Heart right ventricle (tissue), 16 donors: ENCODE measurements at regions not wholly inside any gene's neighbourhood (a gene's known extent, or its start where the extent isn't known, plus 50 kb on each side); places are given as distances from the start of the nearest gene placed in this dataset.

Experiments used
- ATAC-seq, 8 donors: fragments of 200-7000 bp; cut with Tn5 transposase; one replicate each; pipeline ENCODE4 v1.9.1; 2020; ENCODE audit warnings: mild to moderate bottlenecking in 8 of 8, moderate library complexity in 8 of 8, moderate number of reproducible peaks in 1 of 8
- DNase-seq, 2 donors: peaks; one replicate each; pipeline ENCODE4 v3.0.0-alpha.2; 2020
- H3K27ac ChIP-seq, 10 donors: fragments of 200-600 bp; sonication (generic) in 2 of 10; one replicate each; pipeline versions ENCODE4 v1.5.0 to v1.8.0; 2020 to 2022; ENCODE audit warnings: mild to moderate bottlenecking in 3 of 10
- H3K27me3 ChIP-seq, 7 donors: fragments of 200-600 bp; one replicate each; pipeline ENCODE4 v1.8.0; 2021 to 2022; ENCODE audit warnings: mild to moderate bottlenecking in 2 of 7
- H3K36me3 ChIP-seq, 9 donors: fragments of 200-600 bp; sonication (generic) in 1 of 9; one replicate each; pipeline versions ENCODE4 v1.5.0 to v1.8.0; 2020 to 2022; ENCODE audit warnings: mild to moderate bottlenecking in 2 of 9
- H3K4me1 ChIP-seq, 9 donors: fragments of 200-600 bp; sonication (generic) in 1 of 9; one replicate each; pipeline versions ENCODE4 v1.5.0 to v1.8.0; 2020 to 2022; ENCODE audit warnings: mild to moderate bottlenecking in 4 of 9
- H3K4me3 ChIP-seq, 10 donors: fragments of 200-600 bp; sonication (generic) in 2 of 10; one replicate each; pipeline versions ENCODE4 v1.5.0 to v1.8.0; 2020 to 2022; ENCODE audit warnings: mild to moderate bottlenecking in 7 of 10, moderate library complexity in 2 of 10
- H3K9me3 ChIP-seq, 11 donors: fragments of 200-600 bp in 10 of 11; sonication (generic) in 2 of 11; one replicate each; pipeline versions ENCODE4 v1.5.0 to v1.8.0; 2013 to 2022; ENCODE audit warnings: mild to moderate bottlenecking in 2 of 11, control low read depth in 1 of 11, moderate library complexity in 1 of 11
- CTCF ChIP-seq, 9 donors: fragments of 200-600 bp; sonication (generic) in 2 of 9; IDR thresholded peaks; one replicate each; pipeline versions ENCODE4 v1.5.0 to v1.8.0; 2021 to 2022; ENCODE audit warnings: antibody characterized with exemption in 9 of 9, mild to moderate bottlenecking in 5 of 9, moderate library complexity in 1 of 9
- WGBS, 2 donors: extraction: QIAGEN DNeasy Blood & Tissue Kit; methylation state at CpG; one replicate each; pipeline ENCODE4 v1.1.7; 2013; ENCODE audit warnings: inconsistent platforms in 1 of 2; 5-methylcytosine and 5-hydroxymethylcytosine counted together
- intact Hi-C, 10 donors: fragments of 100-400 bp; cut with DNase I; formaldehyde crosslinking; loops; one replicate each; pipeline versions ENCODE4 v1.11.1 to v1.14.2; 2022
- donor health status: Arrhythmogenic right ventricular cardiomyopathy.
- donor health status: ischemic (EF 13 %, LVEDD 7.1; RV severe dilation, severe dysfunction).
- donor health status: healthy with polysubstance abuse.
- donor health status: DM: no; HTN: yes; CAD: no.
- donor health status: DM: no; HTN: no; CAD: no.
- donor health status: ischemic (EF 25% LVEDD 6.9; RV normal size, moderate dysfunction).
- donor health status: ischemic (EF 25% LVEDD 5.7; RV mildly dilated, moderate dysfunction).
- donor health status: healthy.
- donor health status: DM: yes; HTN: yes; CAD: no.
- donor health status: Ischemic cardiomyopathy.
- donor health status: ischemic (EF 35%, LVEDD 5.7; RV mildly dilated, moderate dysfunction).
- donor health status: nonischemic (EF 11% LVEDD 7.7; RV severe dilation, severe dysfunction).
- donor health status: DM: yes; HTN: yes; CAD: no.
- donor health status: PGD.
- donor health status: ischemic (EF 29% LVEDD 5.4; RV normal size, mild dysfunction).
- donor health status: nonischemic (EF 23%, LVEDD 6.1; RV moderate dilation, normal function).

- H3K4me1 ChIP-seq, result peaks cover 0 to 23% (median 13%) of the 10 kb centered on the region in 9 donors
- H3K9me3 ChIP-seq, result no peaks in the 10 kb centered on the region
- H3K27ac ChIP-seq, result no peak overlapping the region
- no peak overlapping the region for H3K4me3 ChIP-seq
- no peak for TF ChIP-seq CTCF (IDR thresholded peaks at IDR 0.05)
- ATAC-seq, result no peak
- 73 to 79% methylated on average over 1 of the region's 1 CpG for WGBS, 2 donors
- H3K36me3 ChIP-seq, result no peaks in the 10 kb centered on the region
- intact Hi-C loops, result no loop called here
- H3K27me3 ChIP-seq, result no peaks in the 10 kb centered on the region
- DNase-seq, result no peak
Observed at GRCh38 chr5:124285733-124286132, 460.7 kb downstream of the ZNF608 start.

GRCh38 chr5:124285071-124285470 is 461.4 kb downstream of the ZNF608 start:
- TF ChIP-seq CTCF (IDR thresholded peaks at IDR 0.05), result no peak
- no peak for ATAC-seq
- Histone ChIP-seq H3K36me3 (no peaks in the 10 kb centered on the region), H3K4me1 (peaks cover 0 to 23% (median 13%) of the 10 kb centered on the region in 9 donors), H3K4me3 (no peak overlapping the region), H3K27ac (no peak overlapping the region), H3K27me3 (no peaks in the 10 kb centered on the region), H3K9me3 (no peaks in the 10 kb centered on the region)
- 60 to 66% methylated on average over 4 of the region's 4 CpGs for WGBS, 2 donors
- intact Hi-C loops, result no loop called here
- no peak for DNase-seq

GRCh38 chr5:124283031-124283430 is 463.4 kb downstream of the ZNF608 start:
- DNase-seq (no peak), ATAC-seq (no peak)
- Histone ChIP-seq H3K36me3 (no peaks in the 10 kb centered on the region), H3K4me1 (peaks cover 0 to 8% (median 0%) of the 10 kb centered on the region in 9 donors), H3K27ac (no peak overlapping the region), H3K4me3 (no peak overlapping the region), H3K9me3 (no peaks in the 10 kb centered on the region), H3K27me3 (no peaks in the 10 kb centered on the region)
- intact Hi-C loops, result no loop called here
- TF ChIP-seq CTCF (IDR thresholded peaks at IDR 0.05), result no peak
- 48 to 52% methylated on average over 2 of the region's 2 CpGs for WGBS, 2 donors

GRCh38 chr5:124280079-124280478 is 466.4 kb downstream of the ZNF608 start:
- no peak for DNase-seq
- no peaks in the 10 kb centered on the region for H3K36me3 ChIP-seq
- H3K4me1 ChIP-seq, result peaks cover 0 to 12% (median 0%) of the 10 kb centered on the region in 9 donors
- TF ChIP-seq CTCF (IDR thresholded peaks at IDR 0.05), result no peak
- H3K27me3 ChIP-seq, result no peaks in the 10 kb centered on the region
- ATAC-seq, result no peak
- WGBS, 2 donors, result 77 to 85% methylated on average over 4 of the region's 4 CpGs
- H3K4me3 ChIP-seq, result no peak overlapping the region
- intact Hi-C loops, result no loop called here
- H3K27ac ChIP-seq, result no peak overlapping the region
- no peaks in the 10 kb centered on the region for H3K9me3 ChIP-seq
